ENCODE measurements at regions not wholly inside any gene's neighbourhood (a gene's known extent, or its start where the extent isn't known, plus 50 kb on each side); places are given as distances from the start of the nearest gene placed in this dataset.

DNA sequence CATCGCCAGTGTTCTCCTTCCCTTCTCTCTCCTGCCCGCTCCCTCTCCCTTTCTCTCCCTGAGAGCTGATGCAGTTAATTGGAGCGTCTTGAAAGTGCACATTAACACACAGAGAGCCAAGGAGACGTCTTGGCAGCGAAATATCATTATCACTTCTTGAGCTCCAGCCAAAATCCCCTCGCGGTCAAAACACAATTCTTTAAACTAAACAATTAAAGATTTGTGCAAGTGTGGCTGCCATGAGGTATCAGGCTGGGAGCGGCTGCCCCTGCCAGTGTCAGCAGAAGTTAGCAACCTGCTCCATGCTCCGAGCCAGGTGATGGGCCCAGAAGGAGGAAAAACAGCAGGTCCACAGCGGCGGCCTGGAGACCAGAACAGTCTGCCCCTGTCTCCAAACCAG is 100.9 kb upstream of the FOXP4 start:
- TF ChIP-seq EZH2 (IDR thresholded peaks at IDR 0.05; ENCODE audit: insufficient read depth, poor library complexity, severe bottlenecking) (no peak), EZH2phosphoT487 (IDR thresholded peaks at IDR 0.05; ENCODE audit: insufficient read depth, low read depth) (no peak)
